ENCODE measurements at regions not wholly inside any gene's neighbourhood (a gene's known extent, or its start where the extent isn't known, plus 50 kb on each side); places are given as distances from the start of the nearest gene placed in this dataset.

- TF ChIP-seq CTCF (IDR thresholded peaks at IDR 0.05) = no peak
- no peak for TF ChIP-seq POLR2AphosphoS5 (IDR thresholded peaks at IDR 0.05)
- TF ChIP-seq POLR2A (IDR thresholded peaks at IDR 0.05) = no peak
- TF ChIP-seq EP300 (IDR thresholded peaks at IDR 0.05; ENCODE audit: low read depth) = no peak
Measured at GRCh38 chr2:239589833-239590232, 189.0 kb upstream of the HDAC4 start.
